Motor neuron (in vitro differentiated cells): ENCODE measurements at regions not wholly inside any gene's neighbourhood (a gene's known extent, or its start where the extent isn't known, plus 50 kb on each side); places are given as distances from the start of the nearest gene placed in this dataset.

Experiments used
- ATAC-seq, 8 experiments: fragments of 200-7000 bp; cut with Tn5 transposase; replicated peaks in 6 of 8; 2 replicates each; pipeline ENCODE4 v1.8.0; 2021; ENCODE audit warnings: mild to moderate bottlenecking in 8 of 8, moderate library complexity in 8 of 8
- H3K27ac ChIP-seq, 2 donors: fragments of 250-450 bp; sonication (Bioruptor Pico); 2 replicates each; pipeline ENCODE4 v1.9.0; 2021; ENCODE audit warnings: antibody characterized with exemption in 2 of 2, mild to moderate bottlenecking in 2 of 2, moderate library complexity in 1 of 2
- H3K4me1 ChIP-seq, 2 donors: fragments of 250-450 bp; sonication (Bioruptor Pico); replicated peaks in 1 of 2; 2 replicates each; pipeline ENCODE4 v1.6.1; 2021; ENCODE audit warnings: antibody characterized with exemption in 2 of 2, mild to moderate bottlenecking in 2 of 2, moderate library complexity in 1 of 2
- H3K4me3 ChIP-seq, 5 donors: fragments of 250-450 bp; sonication (Bioruptor Pico); 2 replicates each; pipeline ENCODE4 v1.9.0; 2021; ENCODE audit warnings: antibody characterized with exemption in 5 of 5, mild to moderate bottlenecking in 5 of 5, moderate library complexity in 4 of 5
- WGBS, 10 experiments: fragments of 450-650 bp; shearing (Covaris generic); methylation state at CpG; one replicate each; pipeline ENCODE4 v1.0.0; 2022; 5-methylcytosine and 5-hydroxymethylcytosine counted together
- in situ Hi-C, 9 experiments: fragments of 400-800 bp; cut with MboI; loops; one replicate each; pipeline ENCODE4 v1.15.0; 2021; ENCODE audit warnings: low sequenced_read_pairs in 9 of 9, low pct_unique_long_range_greater_than_20kb in 2 of 9; ENCODE audit not compliant: unreplicated experiment in 9 of 9

DNA sequence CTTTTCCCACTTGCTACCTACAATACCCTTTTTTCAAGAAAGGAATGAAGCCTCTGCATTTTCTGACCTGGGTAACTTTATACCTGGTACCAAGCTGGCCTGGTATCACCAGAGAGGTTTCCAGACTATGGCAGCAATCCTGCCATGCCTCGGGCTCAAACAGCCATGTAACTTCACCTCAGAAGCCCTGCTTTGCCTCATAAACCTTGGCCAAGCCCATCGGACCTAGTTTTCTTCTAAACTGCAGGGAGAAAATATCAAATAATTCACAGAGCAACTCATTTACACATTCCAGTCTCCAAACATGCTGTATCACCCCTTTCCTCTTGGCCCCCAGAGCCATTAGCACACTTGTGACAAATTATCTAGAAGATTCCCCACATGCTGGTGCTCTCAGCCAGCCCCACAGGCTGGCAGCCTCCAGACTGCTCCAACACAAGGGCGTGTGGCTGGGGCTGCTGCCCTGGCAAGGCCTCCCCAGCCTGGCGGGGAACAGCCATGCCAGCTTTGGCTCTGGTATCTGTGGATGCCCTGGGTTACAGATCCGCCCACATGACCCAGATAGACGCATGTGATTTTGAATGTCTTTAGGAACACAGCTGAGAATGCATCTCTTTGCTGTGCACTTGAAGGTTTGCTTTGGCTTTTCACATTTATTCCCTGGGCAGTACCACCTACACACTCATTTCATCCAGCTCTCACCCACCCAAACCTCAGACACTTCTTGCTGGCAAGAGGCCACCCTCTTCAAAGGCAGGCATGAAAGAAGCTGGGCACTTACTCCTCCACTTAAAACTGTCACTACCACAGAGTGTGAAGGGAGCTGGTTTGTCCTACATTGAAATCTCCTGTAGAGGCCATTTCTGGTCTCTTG lies 70.0 kb upstream of the BCAR3 start:
- no peak overlapping the region for H3K4me3 ChIP-seq
- in situ Hi-C loops, result no loop called here
- WGBS, 10 experiments, result 23 to 94% (median 72%) methylated on average over 1 to 6 of the region's 6 CpGs; no CpG with 5 or more reads in 1 of the 10 experiments
- H3K27ac ChIP-seq, result no peak overlapping the region
- ATAC-seq, result peak in 3 of 8 experiments; percentile 10 to 66 (median 25)
- H3K4me1 ChIP-seq, result peaks cover 0 to 4% of the 10 kb centered on the region in 2 donors

DNA sequence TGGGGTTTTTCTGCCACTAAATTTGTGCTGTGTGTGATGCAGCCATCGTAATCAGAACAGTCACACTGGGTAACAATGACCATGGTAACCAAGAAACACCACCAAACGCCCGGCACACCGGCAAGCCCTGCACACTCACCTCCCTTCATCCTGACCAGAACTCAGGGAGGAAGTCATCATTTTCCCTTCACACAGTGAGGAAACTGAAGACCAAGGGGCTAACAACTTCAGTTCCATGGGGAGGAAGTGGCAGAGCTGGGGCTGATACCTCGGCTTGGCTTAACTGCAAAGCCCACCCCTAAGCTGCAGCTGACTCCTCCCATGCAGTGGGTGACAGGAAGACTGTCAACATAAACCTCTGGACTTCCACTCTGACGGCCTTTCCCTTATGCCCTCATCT lies 69.3 kb upstream of the BCAR3 start:
- ATAC-seq, result no peak
- in situ Hi-C loops, result no loop called here
- Histone ChIP-seq H3K27ac (no peak overlapping the region), H3K4me3 (no peak overlapping the region), H3K4me1 (peaks cover 0 to 4% of the 10 kb centered on the region in 2 donors)
- WGBS, 10 experiments, result 29 to 100% (median 84%) methylated on average over 1 to 6 of the region's 6 CpGs; no CpG with 5 or more reads in 2 of the 10 experiments

DNA sequence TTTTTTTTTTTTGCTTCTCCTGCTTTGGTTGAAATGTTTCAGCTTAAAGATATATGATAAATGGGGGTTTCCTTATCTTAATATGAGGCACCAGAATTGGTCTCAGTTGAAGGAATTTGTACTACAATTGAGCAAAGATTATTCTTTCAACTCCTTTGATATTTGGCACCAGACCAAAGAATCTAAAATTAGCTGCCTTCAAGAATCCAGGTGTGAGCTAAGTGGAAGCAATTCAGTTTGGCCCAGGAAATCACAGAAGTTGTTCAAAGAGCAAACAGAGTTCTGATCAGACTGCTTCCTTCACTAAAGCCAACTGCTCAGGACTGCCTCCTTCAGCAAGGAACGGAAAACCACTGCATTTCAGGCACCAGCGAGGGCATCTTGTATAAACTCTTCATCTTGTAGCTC lies 68.3 kb upstream of the BCAR3 start:
- in situ Hi-C loops, result loop anchor here in 1 of 9 experiments (25.0 kb wide), 1 partner anchor 87 kb away; no protein-coding TSS in a partner anchor
- 60 to 100% (median 74%) methylated on average over 2 of the region's 2 CpGs; no CpG with 5 or more reads in 3 of the 10 experiments for WGBS, 10 experiments
- no peak overlapping the region for H3K4me3 ChIP-seq
- H3K27ac ChIP-seq, result no peak overlapping the region
- ATAC-seq, result no peak
- H3K4me1 ChIP-seq, result peaks cover 0 to 4% of the 10 kb centered on the region in 2 donors

DNA sequence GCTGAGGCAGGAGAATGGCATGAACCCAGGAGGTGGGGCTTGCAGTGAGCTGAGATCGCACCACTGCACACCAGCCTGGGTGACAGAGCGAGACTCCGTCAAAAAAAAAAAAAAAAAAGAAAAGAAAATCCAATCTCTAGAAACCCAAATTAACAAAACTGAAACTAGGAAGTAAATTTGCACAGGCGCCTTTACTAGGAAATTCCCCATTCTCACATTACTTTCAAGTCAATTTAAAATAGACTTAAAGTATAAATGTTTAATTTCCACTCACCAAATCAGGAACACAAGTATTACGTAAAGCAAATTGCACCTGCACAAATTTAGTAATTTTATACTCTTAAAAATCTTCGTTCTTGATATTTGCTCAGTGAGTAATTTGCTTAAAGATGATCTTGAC lies 67.8 kb upstream of the BCAR3 start:
- Histone ChIP-seq H3K4me1 (peaks cover 0 to 8% of the 10 kb centered on the region in 2 donors), H3K4me3 (no peak overlapping the region), H3K27ac (no peak overlapping the region)
- in situ Hi-C loops, result loop anchor here in 1 of 9 experiments (25.0 kb wide), 1 partner anchor 88 kb away; no protein-coding TSS in a partner anchor
- 89 to 100% (median 96%) methylated on average over 1 to 6 of the region's 6 CpGs for WGBS, 10 experiments
- no peak for ATAC-seq

DNA sequence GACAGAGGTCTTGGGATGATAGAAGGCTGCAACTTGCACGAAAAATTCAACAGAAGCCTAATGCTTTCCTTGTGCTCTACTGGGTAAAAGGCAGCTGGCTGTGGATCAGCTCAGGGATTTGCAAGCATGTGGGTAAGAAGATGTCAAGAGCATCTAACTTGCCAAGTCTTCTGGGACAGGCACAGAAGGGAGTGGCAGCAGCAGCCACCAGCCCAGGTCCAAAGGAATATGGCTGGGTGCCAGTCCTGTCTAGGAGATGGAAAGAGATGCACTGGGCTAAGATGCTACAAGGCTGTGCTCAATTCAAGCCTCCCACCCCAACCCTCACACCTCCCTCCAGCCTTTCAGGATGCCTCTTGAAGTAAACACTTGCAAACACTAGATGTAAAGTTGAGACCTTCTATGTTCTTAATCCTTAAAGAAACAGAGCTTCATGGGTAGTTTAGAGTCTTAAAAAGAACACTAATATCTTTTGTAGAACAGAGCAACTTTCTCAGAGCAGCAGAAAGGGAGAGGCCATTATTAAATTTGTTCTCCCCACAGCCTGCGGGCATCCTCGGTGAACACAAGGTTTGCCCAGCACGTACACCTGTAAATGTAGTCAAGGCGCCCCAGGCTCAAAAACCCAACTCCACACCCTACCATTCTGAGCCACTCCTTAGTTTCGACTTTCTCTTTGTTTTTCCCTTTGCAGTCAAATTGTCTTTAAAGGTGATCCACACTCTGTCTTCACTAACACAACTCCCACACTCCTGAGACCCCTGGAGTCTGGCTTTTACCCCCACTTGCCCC lies 64.6 kb upstream of the BCAR3 start:
- in situ Hi-C loops, result loop anchor here in 1 of 9 experiments (25.0 kb wide), 1 partner anchor 91 kb away; no protein-coding TSS in a partner anchor
- WGBS, 10 experiments, result 0 to 90% (median 78%) methylated on average over 1 to 6 of the region's 6 CpGs
- ATAC-seq, result no peak

DNA sequence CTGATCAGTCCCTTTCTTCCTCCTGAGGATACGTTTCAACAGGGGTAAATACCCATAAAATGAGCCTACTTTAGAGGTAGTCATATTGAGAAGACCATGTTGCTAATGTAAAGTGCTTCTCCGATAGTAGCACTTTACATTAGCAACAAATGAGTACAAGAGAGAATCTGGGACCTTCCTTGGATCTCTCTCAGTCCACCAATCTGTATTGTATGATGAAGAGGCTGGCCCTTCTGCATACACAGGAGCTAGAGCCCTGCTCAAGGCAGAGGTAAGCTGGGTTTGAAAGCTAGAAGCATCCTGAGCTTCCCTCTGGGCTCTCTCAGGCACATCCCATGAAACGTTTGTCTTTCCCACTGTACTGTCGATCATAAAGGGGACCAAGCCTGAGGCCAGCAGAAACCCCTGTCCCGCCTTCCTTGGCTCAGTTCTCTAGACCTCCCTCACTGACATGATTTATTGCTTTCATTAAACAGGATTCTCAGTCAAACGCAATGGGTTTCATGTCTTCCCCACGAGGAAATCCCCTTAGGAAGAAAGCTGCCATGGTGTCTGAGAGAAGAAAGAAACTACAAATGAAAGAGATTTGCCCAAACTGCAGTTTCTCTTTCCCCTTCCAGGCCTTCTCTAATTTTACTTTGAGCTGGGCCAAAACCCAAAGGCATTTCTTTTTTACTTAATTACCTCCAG lies 62.8 kb upstream of the BCAR3 start:
- in situ Hi-C loops, result loop anchor here in 1 of 9 experiments (25.0 kb wide), 1 partner anchor 93 kb away; no protein-coding TSS in a partner anchor
- no peak overlapping the region for H3K27ac ChIP-seq
- no peak overlapping the region for H3K4me3 ChIP-seq
- H3K4me1 ChIP-seq, result peaks cover 21 to 22% of the 10 kb centered on the region in 2 donors
- whole genome bisulfite sequencing, 10 experiments, result 0 to 75% (median 44%) methylated on average over 1 to 7 of the region's 7 CpGs; no CpG with 5 or more reads in 1 of the 10 experiments
- peak in 1 of 8 experiments; percentile 37 for ATAC-seq

More for the DNA sequence above, 64.6 kb upstream of the BCAR3 start:
- H3K4me1 ChIP-seq, result peaks cover 6 to 9% of the 10 kb centered on the region in 2 donors
- H3K27ac ChIP-seq, result no peak overlapping the region
- no peak overlapping the region for H3K4me3 ChIP-seq

DNA sequence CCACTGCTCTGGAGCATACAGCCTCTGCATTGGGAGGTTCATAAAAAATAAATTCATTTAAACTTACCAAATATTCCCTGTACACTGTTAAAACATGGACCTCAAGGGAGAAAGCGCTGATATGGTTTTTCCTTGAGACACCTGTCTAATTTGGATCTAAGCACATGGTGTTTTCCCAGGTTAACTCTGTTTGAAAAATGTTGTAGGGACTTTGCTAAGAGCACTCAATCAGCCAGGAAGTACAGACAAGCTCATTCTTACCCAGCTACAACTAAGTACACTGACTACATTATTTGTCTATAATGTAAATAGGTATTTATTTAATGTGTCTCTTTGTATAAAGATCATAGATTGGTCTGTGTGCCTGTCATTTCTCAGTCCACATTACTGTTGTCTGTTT lies 61.8 kb upstream of the BCAR3 start:
- Histone ChIP-seq H3K4me3 (no peak overlapping the region), H3K4me1 (peaks cover 25 to 29% of the 10 kb centered on the region in 2 donors), H3K27ac (no peak overlapping the region)
- in situ Hi-C loops, result loop anchor here in 1 of 9 experiments (25.0 kb wide), 1 partner anchor 94 kb away; no protein-coding TSS in a partner anchor
- no peak for ATAC-seq
- 83 to 100% (median 100%) methylated on average over 1 of the region's 1 CpG; no CpG with 5 or more reads in 2 of the 10 experiments for WGBS, 10 experiments

DNA sequence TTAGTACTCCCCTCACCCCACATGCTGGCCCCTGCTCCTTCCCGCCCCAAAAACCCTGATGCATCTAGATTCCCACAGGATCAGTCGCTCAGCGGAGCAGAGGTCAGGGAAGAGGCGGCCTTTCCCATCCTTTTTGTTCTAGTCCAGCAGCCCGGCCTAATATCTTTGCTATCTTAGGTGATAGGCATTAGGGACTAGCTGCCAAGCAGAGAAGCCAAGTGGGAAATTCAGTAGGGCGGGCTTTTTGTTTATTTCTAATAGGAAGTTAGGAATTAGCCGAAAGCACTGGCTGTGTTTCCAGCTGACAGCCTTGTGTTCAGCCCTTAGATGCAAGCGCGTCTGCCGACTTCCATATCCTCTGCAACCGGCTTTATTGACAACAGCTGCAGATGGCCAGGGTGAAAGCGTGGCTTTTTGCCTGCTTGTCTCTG lies 59.0 kb upstream of the BCAR3 start:
- ATAC-seq, result peak in 5 of 8 experiments; percentile 12 to 78 (median 62)
- in situ Hi-C loops, result loop anchor here in 1 of 9 experiments (25.0 kb wide), 1 partner anchor 97 kb away; no protein-coding TSS in a partner anchor
- Histone ChIP-seq H3K4me1 (peaks cover 25 to 29% of the 10 kb centered on the region in 2 donors), H3K4me3 (no peak overlapping the region), H3K27ac (no peak overlapping the region)
- WGBS, 10 experiments, result 17 to 100% (median 58%) methylated on average over 1 to 8 of the region's 12 CpGs; no CpG with 5 or more reads in 3 of the 10 experiments

DNA sequence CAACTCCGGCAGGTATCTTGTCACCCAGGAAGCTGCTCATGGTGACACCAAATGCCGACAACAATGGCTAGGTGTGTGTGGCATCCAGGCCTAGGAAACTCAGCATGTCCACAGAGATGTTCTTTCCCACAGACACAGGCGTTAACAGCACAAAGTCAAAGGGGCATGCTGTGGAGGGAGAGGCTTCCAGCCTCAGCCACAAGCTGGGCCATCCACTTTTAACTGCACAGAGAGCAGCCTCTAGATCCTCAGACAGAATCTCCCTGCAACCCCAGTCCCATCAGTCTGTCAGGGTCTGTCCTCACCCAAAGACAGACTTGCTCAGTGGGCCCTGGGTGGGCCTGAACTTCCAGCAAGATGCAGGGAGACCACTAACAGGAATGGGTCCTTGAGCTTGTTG lies 58.5 kb upstream of the BCAR3 start:
- no peak overlapping the region for H3K27ac ChIP-seq
- 60 to 100% (median 100%) methylated on average over 1 to 3 of the region's 3 CpGs; no CpG with 5 or more reads in 3 of the 10 experiments for WGBS, 10 experiments
- H3K4me1 ChIP-seq, result peaks cover 25 to 29% of the 10 kb centered on the region in 2 donors
- in situ Hi-C loops, result loop anchor here in 1 of 9 experiments (25.0 kb wide), 1 partner anchor 97 kb away; no protein-coding TSS in a partner anchor
- no peak overlapping the region for H3K4me3 ChIP-seq
- peak in 4 of 8 experiments; percentile 7 to 52 (median 36) for ATAC-seq

DNA sequence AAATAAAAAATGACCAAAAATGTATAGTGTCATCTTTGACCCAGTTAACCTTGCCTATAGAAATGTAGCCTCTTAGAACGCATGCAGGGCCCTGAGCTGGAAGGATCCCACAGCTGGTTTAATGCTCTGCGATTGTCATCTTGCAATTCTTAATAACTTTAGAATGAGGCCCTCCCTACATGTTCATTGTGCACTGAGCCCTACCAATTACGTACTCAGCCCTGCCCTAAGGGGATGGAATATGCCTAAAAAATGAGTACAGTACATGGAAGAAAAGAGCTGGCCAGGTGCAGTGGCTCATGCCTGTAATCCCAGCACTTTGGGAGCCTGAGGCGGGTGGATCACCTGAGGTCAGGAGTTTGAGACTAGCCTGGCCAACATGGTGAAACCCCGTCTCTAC lies 57.8 kb upstream of the BCAR3 start:
- in situ Hi-C loops, result loop anchor here in 1 of 9 experiments (25.0 kb wide), 1 partner anchor 98 kb away; no protein-coding TSS in a partner anchor
- peak in 5 of 8 experiments; percentile 34 to 99 (median 90) for ATAC-seq
- no peak overlapping the region for H3K27ac ChIP-seq
- H3K4me1 ChIP-seq, result peaks cover 21 to 29% of the 10 kb centered on the region in 2 donors
- no peak overlapping the region for H3K4me3 ChIP-seq
- WGBS, 10 experiments, result 25 to 100% (median 93%) methylated on average over 1 to 5 of the region's 5 CpGs; no CpG with 5 or more reads in 1 of the 10 experiments

DNA sequence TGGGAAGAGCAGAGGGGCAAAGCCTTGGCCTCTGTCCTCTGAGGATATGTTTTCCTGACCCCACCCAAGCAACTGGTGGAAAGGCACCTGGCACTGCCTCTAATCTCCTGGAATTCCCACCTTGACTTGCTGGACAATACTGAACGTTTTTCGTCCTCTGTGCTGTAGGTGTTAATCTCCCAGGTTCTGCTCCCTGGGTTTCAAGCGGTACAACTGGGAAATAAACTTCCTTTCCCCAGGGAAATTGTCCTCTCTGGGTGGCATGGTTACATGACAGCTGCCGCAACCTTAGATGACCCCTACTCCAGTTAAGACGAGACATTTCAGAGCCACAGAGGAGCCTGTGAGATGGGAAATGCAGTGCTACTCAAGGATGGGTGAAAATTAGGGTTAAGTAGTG lies 57.3 kb upstream of the BCAR3 start:
- 82 to 100% (median 94%) methylated on average over 1 to 5 of the region's 5 CpGs; no CpG with 5 or more reads in 2 of the 10 experiments for WGBS, 10 experiments
- no peak overlapping the region for H3K27ac ChIP-seq

More for the DNA sequence above, 57.3 kb upstream of the BCAR3 start:
- ATAC-seq, result no peak
- Histone ChIP-seq H3K4me1 (peaks cover 16 to 29% of the 10 kb centered on the region in 2 donors), H3K4me3 (no peak overlapping the region)
- in situ Hi-C loops, result loop anchor here in 1 of 9 experiments (25.0 kb wide), 1 partner anchor 98 kb away; no protein-coding TSS in a partner anchor
